ENCODE measurements at regions not wholly inside any gene's neighbourhood (a gene's known extent, or its start where the extent isn't known, plus 50 kb on each side); places are given as distances from the start of the nearest gene placed in this dataset.

DNA sequence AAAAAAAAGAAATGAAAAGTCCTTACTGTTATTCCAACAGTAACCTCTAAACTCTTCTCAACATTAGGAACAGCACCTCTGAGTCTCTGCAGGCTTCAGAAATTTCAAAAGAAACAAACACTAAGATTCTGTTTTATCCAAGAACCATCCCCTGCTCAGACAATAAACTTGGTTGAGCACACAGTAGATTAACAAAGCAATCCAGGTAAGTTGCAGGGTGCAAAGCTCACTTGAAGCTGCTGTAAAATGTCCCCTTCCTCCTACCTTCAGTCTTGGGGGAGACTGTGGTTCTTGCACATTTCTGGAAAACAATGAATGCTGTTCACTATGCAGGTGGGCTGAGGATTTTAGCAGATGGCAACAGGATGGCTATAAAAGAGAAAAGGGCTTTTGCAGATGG lies 484.1 kb downstream of the IGSF11 start (continued):
- TF ChIP-seq ZNF274 (IDR thresholded peaks at IDR 0.05; ENCODE audit: borderline replicate concordance, extremely low read depth, low read length) (no peak), BACH1 (IDR thresholded peaks at IDR 0.05; ENCODE audit: low read length) (no peak), SAP30 (IDR thresholded peaks at IDR 0.05; ENCODE audit: insufficient read depth, insufficient replicate concordance, low read length) (no peak), POU5F1 (IDR thresholded peaks at IDR 0.05; ENCODE audit: low read depth, low read length) (no peak)
